ENCODE measurements at regions not wholly inside any gene's neighbourhood (a gene's known extent, or its start where the extent isn't known, plus 50 kb on each side); places are given as distances from the start of the nearest gene placed in this dataset.

GRCh38 chr13:58142952-58143351, 511.4 kb downstream of the PCDH17 start:
- ChIA-PET CTCF (no interaction called here), POLR2A (no interaction called here)
- Histone ChIP-seq H3K4me1 (ENCODE audit: control insufficient read depth in 1 of 2, insufficient read depth in 2 of 2, low read depth in 1 of 2, low read length in 1 of 2) (no peaks in the 10 kb centered on the region), H3K9me2 (no peaks in the 10 kb centered on the region), H3K9me3 (no peaks in the 10 kb centered on the region), H3K36me3 (replicated peaks in 1 of 2; ENCODE audit: control insufficient read depth in 1 of 2, insufficient read depth in 2 of 2, low read length in 1 of 2) (no peaks in the 10 kb centered on the region), H3K4me2 (no peak overlapping the region), H3K27me3 (ENCODE audit: insufficient read depth) (no peaks in the 10 kb centered on the region), H3K79me2 (ENCODE audit: insufficient read depth) (no peaks in the 10 kb centered on the region), H3K27ac (ENCODE audit: low read depth in 2 of 2, low read length in 1 of 2) (no peak overlapping the region), H3K4me3 (ENCODE audit: low read depth in 2 of 2, low read length in 1 of 2) (no peak overlapping the region), H4K20me1 (ENCODE audit: insufficient read depth) (no peaks in the 10 kb centered on the region), H3F3A (replicated peaks; ENCODE audit: insufficient read depth) (no peaks in the 10 kb centered on the region), H3K9ac (no peak overlapping the region), H2AFZ (ENCODE audit: low read depth) (no peak overlapping the region)
- TF ChIP-seq REST (IDR thresholded peaks at IDR 0.05; ENCODE audit: low read depth, low read length) (no peak), YY1 (IDR thresholded peaks at IDR 0.05; ENCODE audit: low read depth) (no peak), TCF12 (IDR thresholded peaks at IDR 0.05) (no peak), SMC3 (IDR thresholded peaks at IDR 0.05; ENCODE audit: low read depth, low read length) (no peak), MEF2A (IDR thresholded peaks at IDR 0.05; ENCODE audit: borderline replicate concordance, low read depth) (no peak), CHD2 (IDR thresholded peaks at IDR 0.05; ENCODE audit: low read length, partially characterized antibody) (no peak), NFIC (IDR thresholded peaks at IDR 0.05; ENCODE audit: borderline replicate concordance) (no peak), RXRA (IDR thresholded peaks at IDR 0.05; ENCODE audit: borderline replicate concordance, low read depth) (no peak), MXI1 (IDR thresholded peaks at IDR 0.05; ENCODE audit: low read depth, low read length) (no peak), GABPA (IDR thresholded peaks at IDR 0.05; ENCODE audit: low read depth) (no peak)
- TF ChIP-seq, protein P1, sequence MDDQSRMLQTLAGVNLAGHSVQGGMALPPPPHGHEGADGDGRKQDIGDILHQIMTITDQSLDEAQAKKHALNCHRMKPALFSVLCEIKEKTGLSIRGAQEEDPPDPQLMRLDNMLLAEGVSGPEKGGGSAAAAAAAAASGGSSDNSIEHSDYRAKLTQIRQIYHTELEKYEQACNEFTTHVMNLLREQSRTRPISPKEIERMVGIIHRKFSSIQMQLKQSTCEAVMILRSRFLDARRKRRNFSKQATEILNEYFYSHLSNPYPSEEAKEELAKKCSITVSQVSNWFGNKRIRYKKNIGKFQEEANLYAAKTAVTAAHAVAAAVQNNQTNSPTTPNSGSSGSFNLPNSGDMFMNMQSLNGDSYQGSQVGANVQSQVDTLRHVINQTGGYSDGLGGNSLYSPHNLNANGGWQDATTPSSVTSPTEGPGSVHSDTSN (IDR thresholded peaks at IDR 0.05), result no peak
- TF ChIP-seq, protein P2, sequence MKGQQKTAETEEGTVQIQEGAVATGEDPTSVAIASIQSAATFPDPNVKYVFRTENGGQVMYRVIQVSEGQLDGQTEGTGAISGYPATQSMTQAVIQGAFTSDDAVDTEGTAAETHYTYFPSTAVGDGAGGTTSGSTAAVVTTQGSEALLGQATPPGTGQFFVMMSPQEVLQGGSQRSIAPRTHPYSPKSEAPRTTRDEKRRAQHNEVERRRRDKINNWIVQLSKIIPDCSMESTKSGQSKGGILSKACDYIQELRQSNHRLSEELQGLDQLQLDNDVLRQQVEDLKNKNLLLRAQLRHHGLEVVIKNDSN (IDR thresholded peaks at IDR 0.05; ENCODE audit: borderline replicate concordance, low read depth), result no peak
- no peak for DNase-seq
- WGBS (ENCODE audit: low lambda C conversion rate), result 83% methylated on average over 1 of the region's 1 CpG

DNA sequence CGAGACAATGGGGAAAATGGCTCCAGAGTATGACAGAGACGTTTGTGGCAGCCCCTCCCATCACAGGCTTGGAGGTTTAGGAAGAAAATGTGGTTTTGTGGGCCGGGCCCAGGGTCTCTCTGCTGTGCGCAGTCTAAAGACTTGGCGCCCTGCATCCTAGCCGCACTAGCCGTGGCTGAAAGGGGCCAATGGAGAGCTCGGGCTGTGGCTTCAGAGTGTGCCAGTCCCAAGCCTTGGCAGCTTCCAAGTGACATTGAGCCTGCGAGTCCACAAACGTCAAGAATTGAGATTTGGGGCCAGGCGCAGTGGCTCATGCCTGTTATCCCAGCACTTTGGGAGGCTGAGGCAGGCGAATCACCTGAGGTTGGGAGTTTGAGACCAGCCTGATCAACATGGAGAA, 513.1 kb downstream of the PCDH17 start:
- H3K27me3 ChIP-seq (ENCODE audit: insufficient read depth), result no peaks in the 10 kb centered on the region
- no peaks in the 10 kb centered on the region for H3F3A ChIP-seq (replicated peaks; ENCODE audit: insufficient read depth)
- no peak overlapping the region for H2AFZ ChIP-seq (ENCODE audit: low read depth)
- H3K4me2 ChIP-seq, result no peak overlapping the region
- H3K9me2 ChIP-seq, result no peaks in the 10 kb centered on the region
- 52% methylated on average over 11 of the region's 12 CpGs for WGBS (ENCODE audit: low lambda C conversion rate)
- H3K4me3 ChIP-seq (ENCODE audit: low read depth in 2 of 2, low read length in 1 of 2), result no peak overlapping the region
- no peaks in the 10 kb centered on the region for H3K36me3 ChIP-seq (replicated peaks in 1 of 2; ENCODE audit: control insufficient read depth in 1 of 2, insufficient read depth in 2 of 2, low read length in 1 of 2)
- no peaks in the 10 kb centered on the region for H4K20me1 ChIP-seq (ENCODE audit: insufficient read depth)
- no peak for DNase-seq
- TF ChIP-seq IRF3 (IDR thresholded peaks at IDR 0.05; ENCODE audit: low read depth, low read length) (no peak), JUND (IDR thresholded peaks at IDR 0.05) (no peak), RFX5 (IDR thresholded peaks at IDR 0.05; ENCODE audit: low read length) (no peak), TAF1 (IDR thresholded peaks at IDR 0.05; ENCODE audit: borderline replicate concordance, low read depth, low read length) (no peak), RXRA (IDR thresholded peaks at IDR 0.05; ENCODE audit: borderline replicate concordance, low read depth) (no peak), POLR2AphosphoS5 (IDR thresholded peaks at IDR 0.05; ENCODE audit: low read depth, low read length) (no peak), YY1 (IDR thresholded peaks at IDR 0.05; ENCODE audit: low read depth) (no peak), TEAD4 (IDR thresholded peaks at IDR 0.05; ENCODE audit: borderline replicate concordance, insufficient read depth) (no peak), GABPA (IDR thresholded peaks at IDR 0.05; ENCODE audit: low read depth) (no peak)
- TF ChIP-seq, protein P2 (IDR thresholded peaks at IDR 0.05; ENCODE audit: borderline replicate concordance, low read depth), result no peak
- H3K9me3 ChIP-seq, result no peaks in the 10 kb centered on the region
- ChIA-PET POLR2A (no interaction called here), CTCF (no interaction called here)
- H3K79me2 ChIP-seq (ENCODE audit: insufficient read depth), result no peaks in the 10 kb centered on the region
- H3K27ac ChIP-seq (ENCODE audit: low read depth in 2 of 2, low read length in 1 of 2), result no peak overlapping the region
- H3K9ac ChIP-seq, result no peak overlapping the region
- H3K4me1 ChIP-seq (ENCODE audit: control insufficient read depth in 1 of 2, insufficient read depth in 2 of 2, low read depth in 1 of 2, low read length in 1 of 2), result no peaks in the 10 kb centered on the region
